HG02763 (cell line): ENCODE measurements at regions not wholly inside any gene's neighbourhood (a gene's known extent, or its start where the extent isn't known, plus 50 kb on each side); places are given as distances from the start of the nearest gene placed in this dataset.

Source experiments
- ATAC-seq: cut with Tn5 transposase; IDR thresholded peaks from one replicate; pipeline ENCODE4 v1.9.1; 2021; ENCODE audit warnings: mild to moderate bottlenecking, moderate library complexity; ENCODE audit not compliant: unreplicated experiment

DNA sequence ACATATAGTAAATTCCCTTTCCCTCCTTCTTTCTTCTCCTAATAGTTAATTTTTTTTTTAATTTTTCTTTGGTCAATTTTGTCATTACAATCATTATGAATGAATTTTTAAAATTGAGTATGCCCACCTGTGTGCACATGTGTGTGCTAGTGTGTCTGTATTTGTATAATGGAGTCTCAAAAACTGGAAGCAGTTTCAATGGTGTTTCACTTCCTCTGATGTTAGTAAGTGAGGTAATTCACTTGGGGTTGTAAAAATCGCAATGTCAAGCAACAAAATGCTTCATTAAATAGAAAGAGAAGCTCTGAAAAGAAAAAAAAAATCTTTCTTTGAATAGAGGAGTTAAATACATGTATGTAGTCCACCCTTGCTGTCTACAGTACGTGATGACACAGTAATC, 1467.6 kb upstream of the NUDT12 start:
- ATAC-seq = no peak

- no peak for ATAC-seq
Measured at GRCh38 chr5:105015098-105015497, 1452.5 kb upstream of the NUDT12 start.

GRCh38 chr5:104998572-104998971, 1436.0 kb upstream of the NUDT12 start:
- no peak for ATAC-seq

DNA sequence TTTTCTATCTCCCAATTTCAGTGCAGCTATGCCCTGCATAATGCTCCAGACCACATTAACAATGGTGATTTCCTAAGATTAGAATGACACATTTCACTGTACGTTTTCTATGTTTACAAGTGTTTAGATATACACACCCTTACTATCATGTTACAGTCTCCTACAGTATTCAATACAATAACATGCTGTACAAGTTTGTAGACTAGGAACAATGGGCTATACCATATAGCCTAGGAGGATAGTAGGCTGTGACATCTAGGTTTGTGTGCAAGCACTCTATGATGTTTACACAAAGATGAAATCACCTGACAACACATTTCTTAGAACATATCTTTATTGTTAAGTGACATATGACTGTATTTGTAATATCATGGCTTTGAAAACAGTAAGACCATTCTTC, 1435.6 kb upstream of the NUDT12 start:
- ATAC-seq = no peak

DNA sequence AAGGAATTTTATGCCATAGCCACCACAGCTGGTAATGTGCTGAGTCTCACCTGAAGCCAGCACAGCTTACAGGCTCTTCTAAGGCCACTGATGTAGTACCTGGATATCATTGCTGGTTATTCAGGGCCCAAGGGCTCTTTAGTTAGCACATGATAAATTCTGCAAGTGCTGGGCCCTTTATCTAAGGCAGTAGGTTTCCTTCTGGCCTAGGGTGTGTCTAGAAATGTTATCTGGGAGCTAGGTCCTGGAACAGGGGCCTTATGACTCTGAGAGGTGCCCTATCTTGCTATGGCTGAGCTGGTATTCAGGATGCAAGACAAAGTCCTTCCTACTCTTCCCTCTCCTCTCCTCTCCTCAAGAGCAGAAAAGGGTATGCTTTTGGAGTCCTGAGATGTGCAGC, 1424.5 kb upstream of the NUDT12 start:
- ATAC-seq = no peak

DNA sequence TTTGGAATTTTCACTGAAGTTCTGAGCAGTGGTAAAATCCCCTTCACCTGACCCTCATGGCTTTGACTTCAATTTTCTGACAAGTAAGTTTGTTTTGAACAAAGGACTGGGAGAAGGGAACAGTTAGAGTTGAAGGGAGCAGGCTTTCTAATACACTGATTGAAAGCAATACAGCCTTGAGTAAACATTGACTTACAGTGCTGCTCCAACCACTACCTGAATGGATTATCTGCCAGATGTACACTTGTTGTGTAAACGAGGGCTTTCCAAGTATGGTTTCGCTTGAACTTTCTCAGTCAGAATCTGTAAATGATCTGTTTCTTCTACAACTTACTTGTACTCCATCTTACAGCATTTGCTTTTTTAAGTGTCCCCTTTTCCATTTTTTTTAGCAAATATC, 1414.9 kb upstream of the NUDT12 start:
- ATAC-seq = no peak

DNA sequence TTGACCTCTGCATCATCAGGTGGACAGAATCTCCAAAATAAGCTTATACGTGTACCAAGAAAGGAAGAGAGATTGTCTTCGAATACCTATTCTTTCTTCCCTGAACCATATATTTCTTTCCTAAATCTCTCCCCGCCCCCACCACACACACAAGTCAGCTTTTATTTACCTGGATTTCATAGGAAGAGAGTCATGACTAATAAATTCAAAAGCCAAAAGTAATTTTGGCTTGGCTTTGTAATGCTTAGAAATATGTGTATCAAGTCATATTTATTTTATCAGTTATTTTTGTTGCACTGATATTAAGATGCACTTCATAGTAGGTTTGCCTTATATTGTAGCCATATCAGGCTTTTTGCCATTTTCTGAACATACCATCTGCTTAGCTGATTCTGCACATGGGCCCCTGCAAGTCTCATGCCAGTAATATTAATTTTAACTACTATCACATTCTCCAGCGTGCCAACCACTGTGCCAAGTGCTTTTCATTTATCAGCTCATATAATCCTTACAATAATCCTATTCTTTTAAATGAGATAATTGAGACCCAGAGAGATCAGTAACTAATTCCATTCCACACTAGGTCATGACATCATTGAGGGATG, 1405.3 kb upstream of the NUDT12 start:
- no peak for ATAC-seq

DNA sequence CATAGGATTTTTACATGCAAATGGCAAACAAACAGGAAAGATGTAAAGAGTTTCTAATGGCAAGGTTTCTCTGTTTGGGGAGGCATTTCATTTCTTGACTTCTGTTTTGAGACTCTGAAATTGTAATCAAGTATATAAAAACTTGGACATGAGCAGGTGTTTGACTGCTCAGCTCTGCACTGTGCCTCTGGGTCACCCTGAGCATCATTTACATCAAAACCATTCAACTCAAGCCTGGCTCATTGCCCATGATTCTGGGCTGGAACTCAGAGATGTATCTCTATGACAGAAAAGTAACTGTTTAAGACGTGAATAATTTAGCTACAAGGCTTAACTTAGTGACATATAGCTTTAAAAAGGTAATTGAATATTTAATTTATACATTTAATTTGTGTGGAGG, 1402.4 kb upstream of the NUDT12 start:
- no peak for ATAC-seq

- no peak for ATAC-seq
Measured at GRCh38 chr5:104955479-104955878, 1392.9 kb upstream of the NUDT12 start.

DNA sequence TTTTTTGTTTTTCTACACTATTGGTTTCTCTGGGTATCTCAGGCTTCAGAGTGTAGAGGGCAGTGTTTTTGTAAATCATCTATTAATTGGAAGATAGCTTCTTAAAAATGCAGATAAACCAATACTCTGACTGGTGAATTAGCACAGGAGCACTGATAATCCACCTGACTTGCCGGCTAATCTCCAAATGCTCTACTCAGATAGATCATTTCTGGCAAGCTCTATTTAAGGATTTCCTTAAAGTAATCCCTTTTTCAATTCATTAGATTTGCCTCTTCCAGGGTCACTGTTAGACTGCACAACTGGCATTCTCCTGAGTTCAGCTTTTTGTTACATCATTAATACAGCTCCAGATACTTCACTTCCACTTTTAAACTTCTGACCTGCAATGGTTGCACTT, 1390.3 kb upstream of the NUDT12 start:
- no peak for ATAC-seq

GRCh38 chr5:104951829-104952228, 1389.2 kb upstream of the NUDT12 start:
- no peak for ATAC-seq

DNA sequence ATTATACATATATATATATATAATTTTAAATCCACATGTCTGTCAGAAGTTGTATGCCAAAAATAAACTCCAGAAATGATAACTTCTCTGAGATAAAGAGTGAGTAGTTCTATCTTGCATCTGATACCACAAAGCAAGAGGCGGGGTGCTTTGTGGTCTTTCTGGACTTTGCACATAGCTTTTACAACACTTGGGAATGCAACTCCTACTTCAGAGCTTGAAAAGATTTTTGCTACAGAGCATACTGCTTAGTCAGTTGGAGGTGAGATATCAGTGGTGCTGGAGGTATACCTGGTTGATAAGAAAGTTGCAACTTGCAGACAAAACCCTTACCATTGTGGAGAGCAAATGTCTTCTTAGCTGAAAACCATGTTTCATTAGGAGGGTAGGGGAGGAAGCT, 1384.5 kb upstream of the NUDT12 start:
- no peak for ATAC-seq

GRCh38 chr5:104942735-104943134, 1380.1 kb upstream of the NUDT12 start:
- ATAC-seq = no peak

DNA sequence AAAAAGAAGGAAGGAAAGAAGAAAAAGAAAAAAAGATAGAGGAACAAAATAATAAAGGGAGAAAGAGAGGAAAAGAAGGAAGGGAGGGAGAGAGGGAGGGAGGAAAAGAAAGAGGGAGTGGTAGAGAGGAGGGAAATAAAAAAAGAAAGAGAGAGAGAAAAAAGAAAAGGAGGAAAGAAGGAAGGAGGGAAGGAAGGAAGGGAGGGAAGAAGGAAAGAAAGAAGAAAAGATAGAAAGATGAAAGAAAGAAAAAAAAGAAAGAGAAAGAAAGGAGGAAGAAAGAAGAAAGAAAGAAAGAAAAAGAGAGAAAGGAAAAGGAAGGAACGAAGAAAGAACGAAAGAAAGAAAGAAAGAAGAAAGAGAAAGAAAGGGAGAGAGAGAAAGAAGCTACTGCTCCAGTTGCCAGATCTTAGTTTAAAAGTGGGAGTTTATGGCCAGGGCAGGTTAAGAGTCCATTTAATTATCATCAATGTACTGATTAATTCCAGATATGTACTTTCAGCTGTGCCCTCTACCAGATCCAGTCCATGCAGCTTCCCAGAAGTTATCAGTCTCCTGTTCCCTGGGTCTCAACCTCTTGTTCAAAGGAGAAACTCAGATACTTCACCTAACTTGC, 1378.5 kb upstream of the NUDT12 start:
- ATAC-seq = no peak

DNA sequence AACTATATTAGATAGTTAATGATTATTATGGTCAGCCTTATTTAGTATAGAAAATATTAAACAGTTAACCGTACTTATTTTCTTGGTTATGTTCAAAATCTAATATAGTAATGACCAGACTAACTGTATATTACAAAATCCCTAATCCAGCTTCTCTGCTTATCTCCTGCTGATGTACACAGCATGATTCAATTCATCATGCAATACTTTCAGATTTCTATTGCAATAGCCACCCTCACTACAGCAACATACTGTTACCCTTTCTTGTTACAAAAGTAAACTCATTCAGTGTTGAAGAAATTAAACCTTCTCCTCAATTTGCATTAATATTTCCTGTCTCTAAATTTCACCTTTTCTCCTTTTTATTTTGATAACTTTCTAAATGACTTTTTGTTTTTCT, 1375.0 kb upstream of the NUDT12 start:
- no peak for ATAC-seq

GRCh38 chr5:104932431-104932830, 1369.8 kb upstream of the NUDT12 start:
- no peak for ATAC-seq

- no peak for ATAC-seq
Measured at GRCh38 chr5:104928906-104929520, 1366.4 kb upstream of the NUDT12 start.

GRCh38 chr5:104915226-104915625, 1352.6 kb upstream of the NUDT12 start:
- no peak for ATAC-seq

GRCh38 chr5:104914536-104915070, 1352.0 kb upstream of the NUDT12 start:
- no peak for ATAC-seq

- ATAC-seq = no peak
Measured at GRCh38 chr5:104913841-104914281, 1351.3 kb upstream of the NUDT12 start.

GRCh38 chr5:104909803-104910202, 1347.2 kb upstream of the NUDT12 start:
- ATAC-seq = no peak

- ATAC-seq = no peak
Measured at GRCh38 chr5:104904561-104904960, 1342.0 kb upstream of the NUDT12 start.
